Adrenal gland (tissue), 9 donors: ENCODE measurements at regions not wholly inside any gene's neighbourhood (a gene's known extent, or its start where the extent isn't known, plus 50 kb on each side); places are given as distances from the start of the nearest gene placed in this dataset.

Experiments
- DNase-seq, 7 donors: peaks; one replicate each; pipeline ENCODE4 v3.0.0-alpha.2; 2019 to 2020
- H3K27ac ChIP-seq, 5 donors: fragments of 200-600 bp; sonication (generic) in 4 of 5; 1 replicate in 3 of 5; 2 replicates in 2 of 5; pipeline versions ENCODE4 v1.5.1 to v1.8.0; 2016 to 2020; ENCODE audit warnings: mild to moderate bottlenecking in 1 of 5
- H3K27me3 ChIP-seq: fragments of 200-600 bp; 2 replicates; pipeline ENCODE4 v1.8.0; 2021
- H3K36me3 ChIP-seq, 2 donors: fragments of 200-600 bp; replicated peaks in 1 of 2; 1 replicate in 1 of 2; 2 replicates in 1 of 2; pipeline versions ENCODE4 v1.5.1 to v1.8.0; 2018 to 2022
- H3K4me1 ChIP-seq, 2 donors: fragments of 200-600 bp; replicated peaks in 1 of 2; 1 replicate in 1 of 2; 2 replicates in 1 of 2; pipeline versions ENCODE4 v1.5.1 to v1.8.0; 2018 to 2021
- H3K4me3 ChIP-seq, 4 donors: fragments of 200-600 bp; sonication (generic) in 3 of 4; one replicate each; pipeline ENCODE4 v1.5.1; 2016 to 2018
- H3K9me3 ChIP-seq, 3 donors: fragments of 200-600 bp; sonication (generic) in 1 of 3; replicated peaks in 1 of 3; 1 replicate in 2 of 3; 2 replicates in 1 of 3; pipeline versions ENCODE4 v1.5.1 to v1.8.0; 2016 to 2021
- CTCF ChIP-seq, 6 experiments: fragments of 450-650 bp in 4 of 6; fragments of 200-600 bp in 2 of 6; sonication (generic) in 1 of 6; IDR thresholded peaks; 1 replicate in 5 of 6; 2 replicates in 1 of 6; pipeline versions ENCODE4 v1.5.1 to v1.8.0; 2016 to 2021; ENCODE audit warnings: antibody characterized with exemption in 6 of 6, mild to moderate bottlenecking in 2 of 6, moderate library complexity in 1 of 6
- POLR2A ChIP-seq, 2 donors: fragments of 450-650 bp; IDR thresholded peaks; one replicate each; pipeline ENCODE4 v1.6.1; 2017; ENCODE audit warnings: antibody characterized with exemption in 2 of 2, mild to moderate bottlenecking in 2 of 2, moderate library complexity in 1 of 2
- WGBS, 4 donors: extraction: QIAGEN DNeasy Blood & Tissue Kit in 2 of 4; methylation state at CpG; one replicate each; pipeline versions ENCODE4 v1.1.5 to v1.1.7; 2013 to 2017; 5-methylcytosine and 5-hydroxymethylcytosine counted together
- intact Hi-C, 2 donors: fragments of 100-400 bp; cut with DNase I; formaldehyde crosslinking; loops; one replicate each; pipeline versions ENCODE4 v1.14.1 to v1.15.0; 2022 to 2023
- donor health status: healthy with polysubstance abuse.
- donor health status: Bipolar disorder and iron deficiency.
- donor health status: DM: yes; HTN: yes; CAD: no.
- donor health status: DM: no; HTN: no; CAD: no.
- donor health status: DM: no; HTN: no; CAD: no.

GRCh38 chr12:19694627-19695026 lies 255.3 kb downstream of the AEBP2 start:
- no peaks in the 10 kb centered on the region for H3K9me3 ChIP-seq
- H3K4me3 ChIP-seq = no peak overlapping the region
- 34 to 51% (median 41%) methylated on average over 3 of the region's 3 CpGs for WGBS, 4 donors
- H3K36me3 ChIP-seq = no peaks in the 10 kb centered on the region
- DNase-seq = no peak
- peaks cover 0 to 12% of the 10 kb centered on the region in 2 donors for H3K4me1 ChIP-seq
- TF ChIP-seq POLR2A (IDR thresholded peaks at IDR 0.05) (no peak), CTCF (IDR thresholded peaks at IDR 0.05) (no peak)
- intact Hi-C loops = no loop called here
- no peak overlapping the region for H3K27ac ChIP-seq
- no peaks in the 10 kb centered on the region for H3K27me3 ChIP-seq

- Histone ChIP-seq H3K36me3 (no peaks in the 10 kb centered on the region), H3K4me3 (no peak overlapping the region), H3K27ac (no peak overlapping the region), H3K4me1 (peaks cover 0 to 12% of the 10 kb centered on the region in 2 donors), H3K9me3 (no peaks in the 10 kb centered on the region), H3K27me3 (no peaks in the 10 kb centered on the region)
- intact Hi-C loops = no loop called here
- DNase-seq = no peak
- WGBS, 4 donors = 69 to 82% (median 76%) methylated on average over 3 of the region's 3 CpGs
- TF ChIP-seq CTCF (IDR thresholded peaks at IDR 0.05) (no peak), POLR2A (IDR thresholded peaks at IDR 0.05) (no peak)
Measured at GRCh38 chr12:19695244-19696098, 256.2 kb downstream of the AEBP2 start.

GRCh38 chr12:19700969-19701368 lies 261.7 kb downstream of the AEBP2 start:
- no peak overlapping the region for H3K27ac ChIP-seq
- TF ChIP-seq POLR2A (IDR thresholded peaks at IDR 0.05) (no peak), CTCF (IDR thresholded peaks at IDR 0.05) (no peak)
- H3K27me3 ChIP-seq = no peaks in the 10 kb centered on the region
- no peak overlapping the region for H3K4me3 ChIP-seq
- 80 to 100% (median 94%) methylated on average over 1 to 4 of the region's 4 CpGs for WGBS, 4 donors
- H3K9me3 ChIP-seq = peaks cover 0 to 10% (median 0%) of the 10 kb centered on the region in 3 donors
- no peaks in the 10 kb centered on the region for H3K36me3 ChIP-seq
- H3K4me1 ChIP-seq = no peaks in the 10 kb centered on the region
- intact Hi-C loops = no loop called here
- DNase-seq = no peak

- Histone ChIP-seq H3K9me3 (peaks cover 0 to 19% (median 0%) of the 10 kb centered on the region in 3 donors), H3K36me3 (no peaks in the 10 kb centered on the region), H3K27ac (no peak overlapping the region), H3K4me3 (no peak overlapping the region), H3K27me3 (no peaks in the 10 kb centered on the region), H3K4me1 (no peaks in the 10 kb centered on the region)
- DNase-seq = no peak
- WGBS, 4 donors = 77 to 94% (median 88%) methylated on average over 1 of the region's 1 CpG
- intact Hi-C loops = no loop called here
- no peak for TF ChIP-seq CTCF (IDR thresholded peaks at IDR 0.05)
- no peak for TF ChIP-seq POLR2A (IDR thresholded peaks at IDR 0.05)
Measured at GRCh38 chr12:19704966-19705365, 265.7 kb downstream of the AEBP2 start.
